HEK293 (cell line): ENCODE measurements at regions not wholly inside any gene's neighbourhood (a gene's known extent, or its start where the extent isn't known, plus 50 kb on each side); places are given as distances from the start of the nearest gene placed in this dataset.

ENCODE experiments used
- CTCF ChIA-PET: fragments of 350-600 bp; formaldehyde crosslinking; extraction: SDS; loops from one replicate; lab custom pipeline; 2021; ENCODE audit warnings: antibody characterized with exemption; lab: Yijun Ruan, JAX
- POLR2A ChIA-PET: fragments of 300-600 bp; formaldehyde crosslinking; extraction: SDS; loops from one replicate; lab custom pipeline; 2020; ENCODE audit warnings: antibody characterized with exemption, inconsistent platforms; lab: Yijun Ruan, JAX
- H3K27ac ChIP-seq: fragments of 200-500 bp; sonication (Bioruptor generic); 2 replicates; pipeline ENCODE4 v1.5.1; 2014; ENCODE audit warnings: low read depth, low read length, control low read depth, inconsistent platforms; ENCODE audit errors: extremely low read depth
- H3K36me3 ChIP-seq, 2 experiments: fragments of 200-500 bp in 1 of 2; sonication (Bioruptor generic) in 1 of 2; 1 replicate in 1 of 2; 2 replicates in 1 of 2; pipeline ENCODE4 v1.5.1; 2014 to 2017; ENCODE audit warnings: inconsistent platforms in 2 of 2, low read length in 2 of 2; ENCODE audit not compliant: control insufficient read depth in 2 of 2, insufficient read depth in 1 of 2
- H3K4me1 ChIP-seq: fragments of 200-500 bp; sonication (Bioruptor generic); 2 replicates; pipeline ENCODE4 v1.5.1; 2014; ENCODE audit warnings: mild to moderate bottlenecking, low read length, inconsistent platforms; ENCODE audit not compliant: control insufficient read depth, insufficient read depth
- H3K4me3 ChIP-seq: 2 replicates; pipeline ENCODE4 v1.5.1; 2011; ENCODE audit warnings: low read depth, mild to moderate bottlenecking, control low read depth, low read length, moderate library complexity
- H3K9me3 ChIP-seq: fragments of 200-500 bp; sonication (Bioruptor generic); 2 replicates; pipeline ENCODE4 v1.5.1; 2014; ENCODE audit warnings: low read depth, low read length, inconsistent platforms; ENCODE audit not compliant: control insufficient read depth, insufficient read depth
- GLIS1 ChIP-seq: fragments of 450-650 bp; formaldehyde crosslinking; IDR thresholded peaks from 2 replicates; pipeline ENCODE4 v1.5.1; 2016; ENCODE audit warnings: missing biosample characterization, missing genetic modification characterization
- HOXD13 ChIP-seq: sonication (generic); formaldehyde crosslinking; IDR thresholded peaks from 2 replicates; pipeline ENCODE4 v1.8.0; 2022; ENCODE audit warnings: missing genetic modification reagents, borderline replicate concordance
- PATZ1 ChIP-seq: fragments of 450-650 bp; formaldehyde crosslinking; IDR thresholded peaks from 2 replicates; pipeline ENCODE4 v1.5.1; 2016; ENCODE audit warnings: missing biosample characterization, missing genetic modification characterization
- ZBTB20 ChIP-seq: fragments of 450-650 bp; formaldehyde crosslinking; IDR thresholded peaks from 2 replicates; pipeline ENCODE4 v1.5.1; 2016; ENCODE audit warnings: missing biosample characterization, missing genetic modification characterization
- ZNF211 ChIP-seq: fragments of 450-650 bp; formaldehyde crosslinking; IDR thresholded peaks from 2 replicates; pipeline ENCODE4 v1.5.1; 2016; ENCODE audit warnings: low read depth, missing biosample characterization, missing genetic modification characterization
- ZNF221 ChIP-seq: fragments of 450-650 bp; formaldehyde crosslinking; IDR thresholded peaks from 2 replicates; pipeline ENCODE4 v1.5.1; 2017; ENCODE audit warnings: missing biosample characterization, missing genetic modification characterization, borderline replicate concordance
- ZNF248 ChIP-seq: fragments of 450-650 bp; formaldehyde crosslinking; IDR thresholded peaks from 2 replicates; pipeline ENCODE4 v1.5.1; 2017; ENCODE audit warnings: missing biosample characterization, missing genetic modification characterization
- ZNF292 ChIP-seq: fragments of 450-650 bp; formaldehyde crosslinking; IDR thresholded peaks from 2 replicates; pipeline ENCODE4 v1.5.1; 2016; ENCODE audit warnings: low read depth, missing biosample characterization, missing genetic modification characterization, borderline replicate concordance
- ZNF394 ChIP-seq: fragments of 450-650 bp; formaldehyde crosslinking; IDR thresholded peaks from 2 replicates; pipeline ENCODE4 v1.5.1; 2016; ENCODE audit warnings: missing biosample characterization, missing genetic modification characterization, mild to moderate bottlenecking, moderate library complexity, borderline replicate concordance
- ZNF473 ChIP-seq: fragments of 450-650 bp; formaldehyde crosslinking; IDR thresholded peaks from 2 replicates; pipeline ENCODE4 v1.5.1; 2017; ENCODE audit warnings: missing biosample characterization, missing genetic modification characterization
- ZNF549 ChIP-seq: fragments of 450-650 bp; IDR thresholded peaks from 2 replicates; pipeline ENCODE4 v1.5.1; 2018; ENCODE audit warnings: missing biosample characterization, missing genetic modification characterization, mild to moderate bottlenecking, inconsistent platforms, moderate library complexity
- ZNF585B ChIP-seq: fragments of 450-650 bp; formaldehyde crosslinking; IDR thresholded peaks from 2 replicates; pipeline ENCODE4 v1.5.1; 2016; ENCODE audit warnings: missing biosample characterization, missing genetic modification characterization
- ZNF621 ChIP-seq: fragments of 450-650 bp; formaldehyde crosslinking; IDR thresholded peaks from 2 replicates; pipeline ENCODE4 v1.5.1; 2017; ENCODE audit warnings: missing biosample characterization, missing genetic modification characterization
- ZNF623 ChIP-seq: fragments of 450-650 bp; formaldehyde crosslinking; IDR thresholded peaks from 2 replicates; pipeline ENCODE4 v1.5.1; 2016; ENCODE audit warnings: missing biosample characterization, missing genetic modification characterization
- ZNF626 ChIP-seq: fragments of 450-650 bp; sonication (Bioruptor Pico); formaldehyde crosslinking; IDR thresholded peaks from 2 replicates; pipeline ENCODE4 v1.5.1; 2018; ENCODE audit warnings: missing biosample characterization, missing genetic modification characterization, inconsistent platforms
- ZNF658 ChIP-seq: fragments of 450-650 bp; formaldehyde crosslinking; IDR thresholded peaks from 2 replicates; pipeline ENCODE4; 2016; ENCODE audit warnings: missing biosample characterization, missing genetic modification characterization
- ZNF701 ChIP-seq: fragments of 450-650 bp; formaldehyde crosslinking; IDR thresholded peaks from 2 replicates; pipeline ENCODE4 v1.5.1; 2016; ENCODE audit warnings: missing biosample characterization, missing genetic modification characterization
- TF ChIP-seq, protein P1 (sequence below): fragments of 450-650 bp; formaldehyde crosslinking; conservative IDR thresholded peaks from 2 replicates; pipeline ENCODE4 v1.5.1; 2016; ENCODE audit warnings: low read depth, missing biosample characterization, missing genetic modification characterization
- TF ChIP-seq, protein P2 (sequence below): fragments of 450-650 bp; formaldehyde crosslinking; IDR thresholded peaks from 2 replicates; pipeline ENCODE4 v1.5.1; 2017; ENCODE audit warnings: missing biosample characterization, missing genetic modification characterization
- TF ChIP-seq, protein P3 (sequence below): fragments of 450-650 bp; formaldehyde crosslinking; IDR thresholded peaks from 2 replicates; pipeline ENCODE4 v1.5.1; 2016; ENCODE audit warnings: missing biosample characterization, missing genetic modification characterization

DNA sequence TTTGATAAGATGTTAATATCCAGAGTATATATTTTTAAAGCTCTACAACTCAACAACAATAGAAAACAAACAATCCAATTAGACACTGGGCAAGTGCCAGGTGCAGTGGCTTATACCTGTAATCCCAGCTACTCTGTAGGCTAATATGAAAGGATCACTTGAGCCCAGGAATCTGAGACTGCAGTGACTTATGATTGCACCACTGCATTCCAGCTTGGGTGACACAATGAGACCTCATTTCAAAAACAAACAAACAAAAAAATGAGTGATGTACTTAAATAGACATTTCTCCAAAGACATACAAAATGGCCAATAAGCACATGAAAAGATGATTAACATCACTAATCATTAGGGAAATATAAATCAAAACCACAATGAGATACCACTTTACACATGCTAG, 356.8 kb upstream of the PCDH10 start:
- ChIA-PET CTCF (no interaction called here), POLR2A (no interaction called here)
- TF ChIP-seq ZNF623 (tag by site-specific recombination) (no peak), ZNF292 (no peak), ZNF701 (tag by site-specific recombination) (no peak), ZNF211 (tag by site-specific recombination) (no peak), ZNF394 (tag by site-specific recombination) (no peak), HOXD13 (CRISPR knock-in tag) (no peak), ZNF248 (tag by site-specific recombination) (no peak), ZNF221 (tag by site-specific recombination) (no peak), ZNF658 (tag by site-specific recombination) (no peak), ZNF621 (tag by site-specific recombination) (no peak), GLIS1 (no peak), ZNF626 (tag by site-specific recombination) (no peak)
- no peak overlapping the region for H3K27ac ChIP-seq
- no peak overlapping the region for H3K4me3 ChIP-seq
- no peaks in the 10 kb centered on the region for H3K9me3 ChIP-seq
- no peaks in the 10 kb centered on the region for H3K36me3 ChIP-seq
- no peaks in the 10 kb centered on the region for H3K4me1 ChIP-seq

DNA sequence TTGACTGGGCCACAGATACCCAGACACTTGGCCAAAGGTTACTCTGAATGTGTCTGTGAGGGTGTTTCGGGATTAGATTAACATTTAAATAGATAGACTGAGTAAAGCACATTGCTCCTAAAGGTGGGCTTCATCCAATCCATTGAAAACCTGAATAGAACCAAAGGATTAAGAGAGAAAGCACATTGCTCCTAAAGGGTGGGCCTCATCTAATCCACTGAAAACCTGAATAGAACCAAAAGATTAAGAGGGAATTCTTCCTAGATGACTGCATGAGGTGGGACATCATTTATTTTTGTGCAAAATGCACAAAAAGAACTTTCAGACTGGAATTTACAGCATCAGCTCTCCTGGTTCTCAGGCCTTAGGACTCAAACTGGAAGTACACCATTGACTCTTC, 351.2 kb upstream of the PCDH10 start:
- CTCF ChIA-PET = no interaction called here
- POLR2A ChIA-PET = no interaction called here
- H3K27ac ChIP-seq = no peak overlapping the region
- H3K36me3 ChIP-seq = no peaks in the 10 kb centered on the region
- no peaks in the 10 kb centered on the region for H3K9me3 ChIP-seq
- no peak overlapping the region for H3K4me3 ChIP-seq
- TF ChIP-seq ZNF585B = no peak
- TF ChIP-seq, protein P1, sequence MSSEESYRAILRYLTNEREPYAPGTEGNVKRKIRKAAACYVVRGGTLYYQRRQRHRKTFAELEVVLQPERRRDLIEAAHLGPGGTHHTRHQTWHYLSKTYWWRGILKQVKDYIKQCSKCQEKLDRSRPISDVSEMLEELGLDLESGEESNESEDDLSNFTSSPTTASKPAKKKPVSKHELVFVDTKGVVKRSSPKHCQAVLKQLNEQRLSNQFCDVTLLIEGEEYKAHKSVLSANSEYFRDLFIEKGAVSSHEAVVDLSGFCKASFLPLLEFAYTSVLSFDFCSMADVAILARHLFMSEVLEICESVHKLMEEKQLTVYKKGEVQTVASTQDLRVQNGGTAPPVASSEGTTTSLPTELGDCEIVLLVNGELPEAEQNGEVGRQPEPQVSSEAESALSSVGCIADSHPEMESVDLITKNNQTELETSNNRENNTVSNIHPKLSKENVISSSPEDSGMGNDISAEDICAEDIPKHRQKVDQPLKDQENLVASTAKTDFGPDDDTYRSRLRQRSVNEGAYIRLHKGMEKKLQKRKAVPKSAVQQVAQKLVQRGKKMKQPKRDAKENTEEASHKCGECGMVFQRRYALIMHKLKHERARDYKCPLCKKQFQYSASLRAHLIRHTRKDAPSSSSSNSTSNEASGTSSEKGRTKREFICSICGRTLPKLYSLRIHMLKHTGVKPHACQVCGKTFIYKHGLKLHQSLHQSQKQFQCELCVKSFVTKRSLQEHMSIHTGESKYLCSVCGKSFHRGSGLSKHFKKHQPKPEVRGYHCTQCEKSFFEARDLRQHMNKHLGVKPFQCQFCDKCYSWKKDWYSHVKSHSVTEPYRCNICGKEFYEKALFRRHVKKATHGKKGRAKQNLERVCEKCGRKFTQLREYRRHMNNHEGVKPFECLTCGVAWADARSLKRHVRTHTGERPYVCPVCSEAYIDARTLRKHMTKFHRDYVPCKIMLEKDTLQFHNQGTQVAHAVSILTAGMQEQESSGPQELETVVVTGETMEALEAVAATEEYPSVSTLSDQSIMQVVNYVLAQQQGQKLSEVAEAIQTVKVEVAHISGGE = no peak
- TF ChIP-seq, protein P2, sequence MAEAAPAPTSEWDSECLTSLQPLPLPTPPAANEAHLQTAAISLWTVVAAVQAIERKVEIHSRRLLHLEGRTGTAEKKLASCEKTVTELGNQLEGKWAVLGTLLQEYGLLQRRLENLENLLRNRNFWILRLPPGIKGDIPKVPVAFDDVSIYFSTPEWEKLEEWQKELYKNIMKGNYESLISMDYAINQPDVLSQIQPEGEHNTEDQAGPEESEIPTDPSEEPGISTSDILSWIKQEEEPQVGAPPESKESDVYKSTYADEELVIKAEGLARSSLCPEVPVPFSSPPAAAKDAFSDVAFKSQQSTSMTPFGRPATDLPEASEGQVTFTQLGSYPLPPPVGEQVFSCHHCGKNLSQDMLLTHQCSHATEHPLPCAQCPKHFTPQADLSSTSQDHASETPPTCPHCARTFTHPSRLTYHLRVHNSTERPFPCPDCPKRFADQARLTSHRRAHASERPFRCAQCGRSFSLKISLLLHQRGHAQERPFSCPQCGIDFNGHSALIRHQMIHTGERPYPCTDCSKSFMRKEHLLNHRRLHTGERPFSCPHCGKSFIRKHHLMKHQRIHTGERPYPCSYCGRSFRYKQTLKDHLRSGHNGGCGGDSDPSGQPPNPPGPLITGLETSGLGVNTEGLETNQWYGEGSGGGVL (tag by site-specific recombination) = no peak
- no peak for TF ChIP-seq PATZ1
- TF ChIP-seq ZBTB20 (tag by site-specific recombination) = no peak
- TF ChIP-seq, protein P3, sequence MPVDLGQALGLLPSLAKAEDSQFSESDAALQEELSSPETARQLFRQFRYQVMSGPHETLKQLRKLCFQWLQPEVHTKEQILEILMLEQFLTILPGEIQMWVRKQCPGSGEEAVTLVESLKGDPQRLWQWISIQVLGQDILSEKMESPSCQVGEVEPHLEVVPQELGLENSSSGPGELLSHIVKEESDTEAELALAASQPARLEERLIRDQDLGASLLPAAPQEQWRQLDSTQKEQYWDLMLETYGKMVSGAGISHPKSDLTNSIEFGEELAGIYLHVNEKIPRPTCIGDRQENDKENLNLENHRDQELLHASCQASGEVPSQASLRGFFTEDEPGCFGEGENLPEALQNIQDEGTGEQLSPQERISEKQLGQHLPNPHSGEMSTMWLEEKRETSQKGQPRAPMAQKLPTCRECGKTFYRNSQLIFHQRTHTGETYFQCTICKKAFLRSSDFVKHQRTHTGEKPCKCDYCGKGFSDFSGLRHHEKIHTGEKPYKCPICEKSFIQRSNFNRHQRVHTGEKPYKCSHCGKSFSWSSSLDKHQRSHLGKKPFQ = no peak
- no peak for TF ChIP-seq ZNF473
- TF ChIP-seq ZNF549 (tag by site-specific recombination) = no peak
- H3K4me1 ChIP-seq = no peaks in the 10 kb centered on the region
